Spinal cord (tissue), 9 donors: ENCODE measurements at regions not wholly inside any gene's neighbourhood (a gene's known extent, or its start where the extent isn't known, plus 50 kb on each side); places are given as distances from the start of the nearest gene placed in this dataset.
"Not testable (repeated sequence)": the region's sequence is repeated elsewhere in the genome, so short reads cannot be mapped to it uniquely, and the experiment has no call there.

ENCODE experiments used
- DNase-seq, 6 donors: peaks; one replicate each; pipeline versions ENCODE4 v3.0.0 to v3.0.0-alpha.2; 2013 to 2015; ENCODE audit warnings: low spot score in 6 of 6, low read depth in 4 of 6
- H3K27ac ChIP-seq: one replicate; pipeline ENCODE4 v1.5.1; 2013; ENCODE audit warnings: low read depth, low read length, control low read depth
- H3K27me3 ChIP-seq: one replicate; pipeline ENCODE4 v1.6.1; 2013; ENCODE audit warnings: low read length; ENCODE audit not compliant: control insufficient read depth, insufficient read depth
- H3K36me3 ChIP-seq: one replicate; pipeline ENCODE4 v1.6.1; 2013; ENCODE audit warnings: low read length; ENCODE audit not compliant: control insufficient read depth, insufficient read depth
- H3K4me1 ChIP-seq: one replicate; pipeline ENCODE4 v1.6.1; 2013; ENCODE audit warnings: low read length; ENCODE audit not compliant: control insufficient read depth, insufficient read depth
- H3K4me3 ChIP-seq: one replicate; pipeline ENCODE4 v1.5.1; 2013; ENCODE audit warnings: low read depth, low read length, control low read depth
- H3K9me3 ChIP-seq: one replicate; pipeline ENCODE4 v1.6.1; 2013; ENCODE audit warnings: low read length; ENCODE audit not compliant: control insufficient read depth, insufficient read depth
- WGBS: methylation state at CpG from one replicate; pipeline ENCODE4 v1.1.5; 2013; ENCODE audit warnings: missing lambda C conversion rate; ENCODE audit not compliant: insufficient coverage; 5-methylcytosine and 5-hydroxymethylcytosine counted together
- donor health status: healthy.

- 83% methylated on average over 12 of the region's 13 CpGs for WGBS
- not testable (repeated sequence) for H3K9me3 ChIP-seq, H3K36me3 ChIP-seq
These were observed 170.1 kb upstream of the FOXD4L5 start for GRCh38 chr9:65455136-65455535.

GRCh38 chr9:65454666-65455065 lies 169.7 kb upstream of the FOXD4L5 start:
- not testable (repeated sequence) for H3K27ac ChIP-seq, H3K9me3 ChIP-seq, H3K36me3 ChIP-seq, H3K27me3 ChIP-seq, H3K4me3 ChIP-seq, H3K4me1 ChIP-seq, DNase-seq
- 79% methylated on average over 10 of the region's 13 CpGs for WGBS

More at GRCh38 chr9:65455136-65455535, 170.1 kb upstream of the FOXD4L5 start:
- H3K27me3 ChIP-seq, H3K4me3 ChIP-seq, H3K4me1 ChIP-seq, DNase-seq, H3K27ac ChIP-seq: not testable (repeated sequence)

GRCh38 chr9:65454034-65454433 lies 169.0 kb upstream of the FOXD4L5 start:
- not testable (repeated sequence) for H3K27me3 ChIP-seq, H3K4me1 ChIP-seq, H3K27ac ChIP-seq, H3K36me3 ChIP-seq, H3K4me3 ChIP-seq, DNase-seq, H3K9me3 ChIP-seq
- WGBS, result no CpG with 5 or more reads among the region's 2 CpGs

- not testable (repeated sequence) for H3K4me3 ChIP-seq, H3K27me3 ChIP-seq, H3K36me3 ChIP-seq, DNase-seq, H3K9me3 ChIP-seq, H3K27ac ChIP-seq, H3K4me1 ChIP-seq
- WGBS, result 77% methylated on average over 10 of the region's 12 CpGs
These were observed 165.0 kb upstream of the FOXD4L5 start for GRCh38 chr9:65449886-65450610.

GRCh38 chr9:65449423-65449822 lies 164.4 kb upstream of the FOXD4L5 start:
- Histone ChIP-seq H3K27ac (no peak overlapping the region), H3K36me3 (no peaks in the 10 kb centered on the region), H3K4me1 (no peaks in the 10 kb centered on the region), H3K27me3 (no peaks in the 10 kb centered on the region), H3K4me3 (no peak overlapping the region), H3K9me3 (peaks cover 2% of the 10 kb centered on the region)
- DNase-seq, result no peak
- 51% methylated on average over 3 of the region's 6 CpGs for WGBS

GRCh38 chr9:65447146-65447545 lies 162.1 kb upstream of the FOXD4L5 start:
- H3K27ac ChIP-seq, H3K4me3 ChIP-seq, H3K27me3 ChIP-seq, DNase-seq, H3K4me1 ChIP-seq, H3K9me3 ChIP-seq, H3K36me3 ChIP-seq: not testable (repeated sequence)
- WGBS, result 71% methylated on average over 2 of the region's 7 CpGs

GRCh38 chr9:65445991-65446390 lies 161.0 kb upstream of the FOXD4L5 start:
- not testable (repeated sequence) for H3K27me3 ChIP-seq, H3K4me3 ChIP-seq, H3K36me3 ChIP-seq, H3K27ac ChIP-seq, H3K9me3 ChIP-seq, DNase-seq, H3K4me1 ChIP-seq
- 84% methylated on average over 6 of the region's 7 CpGs for WGBS

- no peaks in the 10 kb centered on the region for H3K36me3 ChIP-seq
- H3K27ac ChIP-seq, result no peak overlapping the region
- no peaks in the 10 kb centered on the region for H3K4me1 ChIP-seq
- no peaks in the 10 kb centered on the region for H3K27me3 ChIP-seq
- 68% methylated on average over 7 of the region's 8 CpGs for WGBS
- no peak overlapping the region for H3K4me3 ChIP-seq
- no peak for DNase-seq
- peaks cover 2% of the 10 kb centered on the region for H3K9me3 ChIP-seq
These were observed 159.9 kb upstream of the FOXD4L5 start for GRCh38 chr9:65444943-65445342.

GRCh38 chr9:65442116-65442515 lies 157.1 kb upstream of the FOXD4L5 start:
- not testable (repeated sequence) for H3K4me1 ChIP-seq, H3K4me3 ChIP-seq, H3K9me3 ChIP-seq, DNase-seq, H3K36me3 ChIP-seq, H3K27me3 ChIP-seq, H3K27ac ChIP-seq
- 86% methylated on average over 4 of the region's 12 CpGs for WGBS

- not testable (repeated sequence) for H3K9me3 ChIP-seq, H3K4me1 ChIP-seq, DNase-seq, H3K27me3 ChIP-seq, H3K27ac ChIP-seq, H3K4me3 ChIP-seq, H3K36me3 ChIP-seq
- WGBS, result 76% methylated on average over 5 of the region's 10 CpGs
These were observed 156.4 kb upstream of the FOXD4L5 start for GRCh38 chr9:65441324-65441920.
